T-helper 17 cell (primary cell): ENCODE measurements at regions not wholly inside any gene's neighbourhood (a gene's known extent, or its start where the extent isn't known, plus 50 kb on each side); places are given as distances from the start of the nearest gene placed in this dataset.

Experiments
- ATAC-seq: fragments of 150-1000 bp; cut with Tn5 transposase; 2 replicates; pipeline ENCODE4 v1.10.0; 2021; ENCODE audit warnings: mild to moderate bottlenecking, moderate library complexity
- DNase-seq, 3 donors: peaks; one replicate each; pipeline versions ENCODE4 v3.0.0 to v3.0.0-alpha.2; 2020 to 2021
- H3K9me3 ChIP-seq: one replicate; pipeline ENCODE4 v1.7.0; 2013; ENCODE audit warnings: low read length, mild to moderate bottlenecking; ENCODE audit not compliant: control insufficient read depth, poor library complexity, severe bottlenecking
- H3K27ac Mint-ChIP-seq: one replicate; pipeline ENCODE4 v1.8.0; 2022; ENCODE audit warnings: mild to moderate bottlenecking, moderate library complexity, mixed read lengths
- H3K27me3 Mint-ChIP-seq: one replicate; pipeline ENCODE4 v1.8.0; 2022; ENCODE audit warnings: mixed read lengths
- H3K36me3 Mint-ChIP-seq: one replicate; pipeline ENCODE4 v1.8.0; 2022; ENCODE audit warnings: low read depth, mixed read lengths
- H3K4me1 Mint-ChIP-seq: one replicate; pipeline ENCODE4 v1.8.0; 2022; ENCODE audit warnings: mild to moderate bottlenecking, mixed read lengths
- H3K4me3 Mint-ChIP-seq: one replicate; pipeline ENCODE4 v1.8.0; 2022; ENCODE audit warnings: mild to moderate bottlenecking, moderate library complexity, mixed read lengths

- DNase-seq (no peak), ATAC-seq (no peak)
- Mint-ChIP-seq H3K27me3 (peaks cover 5% of the 10 kb centered on the region), H3K4me1 (no peaks in the 10 kb centered on the region), H3K27ac (no peak overlapping the region), H3K36me3 (no peaks in the 10 kb centered on the region), H3K4me3 (no peak overlapping the region)
- no peaks in the 10 kb centered on the region for H3K9me3 ChIP-seq
Observed at GRCh38 chr7:13508586-13508985, 480.9 kb downstream of the ETV1 start.

DNA sequence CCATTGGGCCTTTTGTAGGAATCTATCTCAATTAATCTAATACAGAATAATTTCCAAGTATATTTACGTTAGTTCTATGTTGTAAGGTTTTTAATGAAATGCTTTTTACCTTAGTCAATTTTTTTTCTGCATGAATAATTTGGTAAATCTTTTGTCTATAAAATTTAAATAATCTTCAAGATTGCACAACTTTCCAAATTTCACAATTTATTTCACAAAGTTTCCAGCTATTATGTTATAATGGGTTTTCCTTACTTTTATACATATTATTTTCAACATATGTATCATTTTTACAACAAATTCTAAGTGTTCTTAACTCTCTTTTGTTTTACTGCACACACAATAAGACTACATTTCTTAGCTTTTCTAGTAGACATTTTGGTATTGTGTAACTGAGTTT lies 470.7 kb downstream of the ETV1 start:
- H3K4me3 Mint-ChIP-seq: no peak overlapping the region
- DNase-seq: no peak
- H3K4me1 Mint-ChIP-seq: no peaks in the 10 kb centered on the region
- peaks cover 2% of the 10 kb centered on the region for H3K36me3 Mint-ChIP-seq
- H3K27me3 Mint-ChIP-seq: peaks cover 12% of the 10 kb centered on the region
- no peak overlapping the region for H3K27ac Mint-ChIP-seq
- ATAC-seq: no peak
- no peaks in the 10 kb centered on the region for H3K9me3 ChIP-seq

DNA sequence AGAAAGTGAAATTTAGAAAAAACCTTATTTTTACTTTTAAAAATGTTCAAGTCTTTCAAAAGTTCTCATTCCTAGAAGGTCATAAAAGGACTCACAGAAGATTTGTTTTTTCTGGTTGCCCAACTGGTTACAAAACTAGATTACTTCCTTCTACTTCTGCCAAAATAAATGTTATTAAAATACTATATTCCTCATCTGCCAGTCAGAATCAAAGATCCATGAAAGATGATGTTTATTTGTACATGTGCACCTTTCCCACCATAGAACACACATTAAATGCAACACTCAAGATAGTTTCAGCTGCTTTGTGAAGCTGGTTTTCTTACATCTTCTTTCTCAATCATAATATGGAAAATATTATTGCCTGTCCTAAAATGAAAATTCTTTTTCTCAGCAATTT lies 465.4 kb downstream of the ETV1 start:
- H3K27me3 Mint-ChIP-seq: peaks cover 16% of the 10 kb centered on the region
- ATAC-seq: no peak
- no peak overlapping the region for H3K4me3 Mint-ChIP-seq
- no peaks in the 10 kb centered on the region for H3K9me3 ChIP-seq
- no peaks in the 10 kb centered on the region for H3K4me1 Mint-ChIP-seq
- DNase-seq: no peak
- H3K27ac Mint-ChIP-seq: no peak overlapping the region
- peaks cover 2% of the 10 kb centered on the region for H3K36me3 Mint-ChIP-seq

- H3K4me3 Mint-ChIP-seq: no peak overlapping the region
- DNase-seq (no peak), ATAC-seq (no peak)
- peaks cover 5% of the 10 kb centered on the region for H3K4me1 Mint-ChIP-seq
- peaks cover 4% of the 10 kb centered on the region for H3K27me3 Mint-ChIP-seq
- H3K27ac Mint-ChIP-seq: no peak overlapping the region
- no peaks in the 10 kb centered on the region for H3K9me3 ChIP-seq
- H3K36me3 Mint-ChIP-seq: no peaks in the 10 kb centered on the region
Observed at GRCh38 chr7:13532028-13532753, 457.3 kb downstream of the ETV1 start.

DNA sequence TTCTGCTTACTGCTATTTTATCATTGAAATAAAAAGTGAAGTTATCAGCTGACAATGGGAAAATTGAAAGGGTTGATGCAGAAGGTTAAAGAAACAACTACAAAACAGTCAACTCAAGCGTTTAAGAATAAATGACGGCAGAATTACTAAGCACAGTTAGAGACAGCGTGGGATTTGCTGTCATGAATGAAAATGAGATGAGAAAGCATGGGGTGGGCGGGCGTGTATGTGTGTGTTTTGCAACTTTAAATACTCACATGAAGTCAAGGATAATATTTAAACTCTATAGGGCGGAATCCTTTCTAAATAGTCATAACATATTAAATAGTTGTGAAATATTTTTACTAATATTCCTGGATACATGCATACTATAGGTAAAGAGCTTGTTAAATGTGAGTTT lies 450.8 kb downstream of the ETV1 start:
- DNase-seq (no peak), ATAC-seq (no peak)
- no peaks in the 10 kb centered on the region for H3K9me3 ChIP-seq
- no peaks in the 10 kb centered on the region for H3K36me3 Mint-ChIP-seq
- H3K4me1 Mint-ChIP-seq: peaks cover 5% of the 10 kb centered on the region
- H3K27ac Mint-ChIP-seq: no peak overlapping the region
- no peaks in the 10 kb centered on the region for H3K27me3 Mint-ChIP-seq
- no peak overlapping the region for H3K4me3 Mint-ChIP-seq

DNA sequence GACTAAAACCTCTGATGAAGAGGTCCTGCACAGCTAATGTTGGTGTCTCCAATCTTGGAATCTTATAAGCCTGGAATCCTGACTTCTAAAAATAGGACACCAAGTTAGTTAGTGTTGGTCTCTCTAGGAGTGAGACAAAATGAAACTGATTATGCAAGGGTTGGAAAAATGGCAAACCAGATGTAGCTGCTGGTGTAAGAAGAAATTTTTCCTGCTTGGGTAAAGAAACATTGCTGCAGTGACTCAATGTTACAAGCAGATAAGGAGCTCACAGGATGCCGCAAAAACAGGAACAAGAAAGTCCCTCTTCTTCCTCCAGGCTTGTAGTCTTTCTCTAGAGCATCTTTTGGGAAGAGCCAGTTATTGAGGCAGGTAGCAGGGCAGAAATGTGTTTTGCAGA lies 449.0 kb downstream of the ETV1 start:
- Mint-ChIP-seq H3K27me3 (no peaks in the 10 kb centered on the region), H3K27ac (no peak overlapping the region), H3K36me3 (no peaks in the 10 kb centered on the region), H3K4me1 (peaks cover 5% of the 10 kb centered on the region), H3K4me3 (no peak overlapping the region)
- DNase-seq (no peak), ATAC-seq (no peak)
- H3K9me3 ChIP-seq: no peaks in the 10 kb centered on the region

- DNase-seq (no peak), ATAC-seq (no peak)
- peaks cover 5% of the 10 kb centered on the region for H3K4me1 Mint-ChIP-seq
- H3K9me3 ChIP-seq: no peaks in the 10 kb centered on the region
- H3K4me3 Mint-ChIP-seq: no peak overlapping the region
- no peaks in the 10 kb centered on the region for H3K27me3 Mint-ChIP-seq
- H3K36me3 Mint-ChIP-seq: no peaks in the 10 kb centered on the region
- H3K27ac Mint-ChIP-seq: no peak overlapping the region
Observed at GRCh38 chr7:13541326-13541725, 448.1 kb downstream of the ETV1 start.

GRCh38 chr7:13542451-13542850 lies 447.0 kb downstream of the ETV1 start:
- H3K9me3 ChIP-seq: no peaks in the 10 kb centered on the region
- Mint-ChIP-seq H3K27ac (no peak overlapping the region), H3K4me3 (no peak overlapping the region), H3K4me1 (peaks cover 5% of the 10 kb centered on the region), H3K27me3 (no peaks in the 10 kb centered on the region), H3K36me3 (no peaks in the 10 kb centered on the region)
- DNase-seq: no peak
- ATAC-seq: no peak

- H3K27me3 Mint-ChIP-seq: no peaks in the 10 kb centered on the region
- DNase-seq: no peak
- no peaks in the 10 kb centered on the region for H3K36me3 Mint-ChIP-seq
- no peak overlapping the region for H3K4me3 Mint-ChIP-seq
- ATAC-seq: no peak
- no peaks in the 10 kb centered on the region for H3K9me3 ChIP-seq
- H3K4me1 Mint-ChIP-seq: no peaks in the 10 kb centered on the region
- no peak overlapping the region for H3K27ac Mint-ChIP-seq
Observed at GRCh38 chr7:13551503-13551902, 438.0 kb downstream of the ETV1 start.

DNA sequence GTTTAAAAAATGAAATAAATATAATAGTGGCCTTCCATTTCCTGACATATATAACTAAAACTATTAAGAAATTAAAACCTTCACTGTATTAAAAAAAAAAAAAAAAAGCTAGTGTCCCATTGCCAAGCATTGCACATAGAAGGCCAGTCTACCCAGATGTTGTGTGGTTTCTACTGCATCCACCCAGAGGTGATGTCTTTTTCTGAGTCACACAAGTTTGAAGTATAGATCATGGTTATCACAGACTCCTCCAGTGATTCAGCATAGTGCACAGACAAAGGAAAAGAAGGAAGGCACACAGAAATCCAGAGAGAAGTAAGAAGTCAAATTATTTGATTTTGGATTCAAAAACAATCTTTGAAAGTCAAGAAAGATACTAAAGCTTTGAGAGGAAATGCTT lies 429.0 kb downstream of the ETV1 start:
- no peaks in the 10 kb centered on the region for H3K9me3 ChIP-seq
- Mint-ChIP-seq H3K27me3 (no peaks in the 10 kb centered on the region), H3K4me3 (no peak overlapping the region), H3K27ac (no peak overlapping the region), H3K4me1 (peaks cover 6% of the 10 kb centered on the region), H3K36me3 (no peaks in the 10 kb centered on the region)
- ATAC-seq: no peak
- DNase-seq: no peak

GRCh38 chr7:13563257-13563656 lies 426.2 kb downstream of the ETV1 start:
- Mint-ChIP-seq H3K27me3 (no peaks in the 10 kb centered on the region), H3K4me1 (peaks cover 4% of the 10 kb centered on the region), H3K4me3 (no peak overlapping the region), H3K27ac (no peak overlapping the region), H3K36me3 (no peaks in the 10 kb centered on the region)
- no peak for ATAC-seq
- H3K9me3 ChIP-seq: no peaks in the 10 kb centered on the region
- DNase-seq: no peak

DNA sequence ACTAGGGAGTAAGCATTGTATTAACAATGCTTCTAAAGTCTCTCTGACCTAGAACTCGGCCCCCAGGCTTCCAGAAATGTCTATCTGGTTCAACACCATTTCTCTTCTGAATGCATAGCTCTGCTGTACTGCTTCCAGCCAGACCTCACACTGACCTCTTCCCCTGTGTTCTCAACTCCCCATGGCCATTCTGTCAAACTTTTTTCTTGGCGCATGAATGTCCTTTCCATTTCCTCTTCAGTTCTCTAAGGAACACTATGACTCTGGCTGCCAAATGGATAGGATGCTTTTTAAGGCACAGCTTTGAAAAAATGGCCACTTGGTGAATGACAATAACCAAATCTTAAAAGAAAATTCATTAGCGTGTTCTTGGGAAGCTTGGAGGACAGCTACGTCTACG lies 425.8 kb downstream of the ETV1 start:
- no peaks in the 10 kb centered on the region for H3K27me3 Mint-ChIP-seq
- no peak overlapping the region for H3K27ac Mint-ChIP-seq
- DNase-seq (no peak), ATAC-seq (no peak)
- H3K36me3 Mint-ChIP-seq: no peaks in the 10 kb centered on the region
- no peak overlapping the region for H3K4me3 Mint-ChIP-seq
- H3K4me1 Mint-ChIP-seq: peaks cover 4% of the 10 kb centered on the region
- H3K9me3 ChIP-seq: no peaks in the 10 kb centered on the region

DNA sequence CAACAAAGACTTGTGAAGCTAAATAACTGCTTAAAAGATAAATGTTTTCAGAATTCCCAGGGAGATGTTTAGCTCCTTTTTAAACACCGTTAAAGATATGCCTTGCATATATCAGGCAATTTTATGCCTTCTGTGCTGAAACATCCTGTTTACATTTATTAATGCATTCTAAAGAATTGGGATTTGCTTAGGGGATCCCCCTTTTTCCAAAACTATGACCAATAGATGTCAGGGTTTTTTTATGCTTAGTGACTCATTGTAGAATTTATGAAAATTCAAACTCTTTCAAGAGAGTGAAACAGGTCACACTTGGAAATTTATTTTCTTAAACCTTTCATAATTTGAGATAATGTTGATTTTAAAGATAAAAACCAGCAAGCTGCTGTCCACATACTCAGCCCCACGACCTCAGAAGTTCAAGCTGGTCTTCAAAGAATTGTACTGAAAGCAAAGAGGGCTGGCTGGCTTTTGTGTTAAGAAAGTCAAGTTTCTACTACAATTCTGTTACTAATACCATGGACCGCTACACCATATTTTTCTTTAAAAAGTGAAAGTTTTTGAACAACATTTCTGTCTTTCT lies 411.8 kb downstream of the ETV1 start:
- H3K27me3 Mint-ChIP-seq: peaks cover 6% of the 10 kb centered on the region
- H3K9me3 ChIP-seq: no peaks in the 10 kb centered on the region
- no peaks in the 10 kb centered on the region for H3K4me1 Mint-ChIP-seq
- ATAC-seq (no peak), DNase-seq (no peak)
- no peak overlapping the region for H3K27ac Mint-ChIP-seq
- H3K36me3 Mint-ChIP-seq: no peaks in the 10 kb centered on the region
- H3K4me3 Mint-ChIP-seq: no peak overlapping the region

- DNase-seq: no peak
- H3K4me3 Mint-ChIP-seq: no peak overlapping the region
- peaks cover 6% of the 10 kb centered on the region for H3K27me3 Mint-ChIP-seq
- H3K36me3 Mint-ChIP-seq: no peaks in the 10 kb centered on the region
- H3K27ac Mint-ChIP-seq: no peak overlapping the region
- no peak for ATAC-seq
- H3K9me3 ChIP-seq: no peaks in the 10 kb centered on the region
- no peaks in the 10 kb centered on the region for H3K4me1 Mint-ChIP-seq
Observed at GRCh38 chr7:13578294-13578693, 411.2 kb downstream of the ETV1 start.
